BE2C (cell line): ENCODE measurements at regions not wholly inside any gene's neighbourhood (a gene's known extent, or its start where the extent isn't known, plus 50 kb on each side); places are given as distances from the start of the nearest gene placed in this dataset.

Experiments
- DNase-seq: peaks from one replicate; pipeline ENCODE4 v3.0.0-alpha.2; 2020
- H3K27me3 ChIP-seq: fragments of 250-450 bp; sonication (Bioruptor Pico); 2 replicates; pipeline ENCODE4 v1.5.1; 2020; ENCODE audit warnings: mild to moderate bottlenecking
- H3K36me3 ChIP-seq: fragments of 250-450 bp; sonication (Bioruptor Pico); 2 replicates; pipeline ENCODE4 v1.5.1; 2020; ENCODE audit warnings: mild to moderate bottlenecking
- H3K4me1 ChIP-seq: fragments of 250-450 bp; sonication (Bioruptor Pico); 2 replicates; pipeline ENCODE4 v1.5.1; 2020
- H3K4me3 ChIP-seq: 2 replicates; pipeline ENCODE4 v1.5.1; 2011; ENCODE audit warnings: low read depth, low read length
- H3K9me3 ChIP-seq: fragments of 250-450 bp; sonication (Bioruptor Pico); 2 replicates; pipeline ENCODE4 v1.5.1; 2020
- TF ChIP-seq, protein P1 (sequence below): IDR thresholded peaks from 2 replicates; pipeline ENCODE4 v1.5.1; 2012; ENCODE audit warnings: mild to moderate bottlenecking, low read depth, low read length

DNA sequence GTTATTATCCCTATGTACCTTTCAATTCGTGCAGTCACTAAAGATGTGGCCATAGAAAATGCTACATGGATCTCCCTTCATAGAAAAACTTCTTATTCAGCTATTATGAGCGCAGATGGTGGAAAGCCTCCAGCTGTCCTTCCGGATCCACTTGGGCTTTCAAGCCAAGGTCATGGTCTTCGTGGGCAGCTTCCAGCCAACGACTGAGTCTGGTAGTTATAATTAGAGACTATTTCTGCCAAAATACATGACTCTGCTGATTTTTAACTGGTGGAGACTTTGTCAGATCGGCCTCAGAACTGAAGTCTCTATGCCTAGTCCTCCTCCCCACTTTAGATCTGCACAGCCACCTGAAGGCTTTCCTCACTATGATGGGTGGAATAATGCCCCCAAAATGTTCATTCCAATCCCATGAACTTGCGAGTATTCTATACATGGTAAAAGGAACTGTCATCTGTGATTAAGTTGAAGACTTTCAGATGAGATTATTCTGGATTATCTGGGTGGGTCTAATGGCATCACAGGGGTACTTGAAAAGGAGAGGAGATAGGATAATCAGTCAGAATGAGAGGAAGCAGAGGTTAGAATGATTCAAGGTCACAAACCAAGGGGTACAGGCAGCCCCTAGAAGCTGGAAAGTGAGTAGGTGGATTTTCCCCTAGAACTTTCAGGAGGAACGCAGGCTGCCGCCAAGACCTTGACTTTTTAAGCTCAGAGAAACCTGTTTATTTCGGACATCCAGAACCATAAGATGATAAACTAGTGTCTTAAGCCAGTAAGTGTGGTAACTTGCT lies 171.1 kb upstream of the CXCL13 start:
- no peaks in the 10 kb centered on the region for H3K9me3 ChIP-seq
- H3K27me3 ChIP-seq = no peaks in the 10 kb centered on the region
- H3K4me3 ChIP-seq = no peak overlapping the region
- DNase-seq = no peak
- TF ChIP-seq, protein P1, sequence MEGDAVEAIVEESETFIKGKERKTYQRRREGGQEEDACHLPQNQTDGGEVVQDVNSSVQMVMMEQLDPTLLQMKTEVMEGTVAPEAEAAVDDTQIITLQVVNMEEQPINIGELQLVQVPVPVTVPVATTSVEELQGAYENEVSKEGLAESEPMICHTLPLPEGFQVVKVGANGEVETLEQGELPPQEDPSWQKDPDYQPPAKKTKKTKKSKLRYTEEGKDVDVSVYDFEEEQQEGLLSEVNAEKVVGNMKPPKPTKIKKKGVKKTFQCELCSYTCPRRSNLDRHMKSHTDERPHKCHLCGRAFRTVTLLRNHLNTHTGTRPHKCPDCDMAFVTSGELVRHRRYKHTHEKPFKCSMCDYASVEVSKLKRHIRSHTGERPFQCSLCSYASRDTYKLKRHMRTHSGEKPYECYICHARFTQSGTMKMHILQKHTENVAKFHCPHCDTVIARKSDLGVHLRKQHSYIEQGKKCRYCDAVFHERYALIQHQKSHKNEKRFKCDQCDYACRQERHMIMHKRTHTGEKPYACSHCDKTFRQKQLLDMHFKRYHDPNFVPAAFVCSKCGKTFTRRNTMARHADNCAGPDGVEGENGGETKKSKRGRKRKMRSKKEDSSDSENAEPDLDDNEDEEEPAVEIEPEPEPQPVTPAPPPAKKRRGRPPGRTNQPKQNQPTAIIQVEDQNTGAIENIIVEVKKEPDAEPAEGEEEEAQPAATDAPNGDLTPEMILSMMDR = no peak
- H3K4me1 ChIP-seq = no peaks in the 10 kb centered on the region
- no peaks in the 10 kb centered on the region for H3K36me3 ChIP-seq

DNA sequence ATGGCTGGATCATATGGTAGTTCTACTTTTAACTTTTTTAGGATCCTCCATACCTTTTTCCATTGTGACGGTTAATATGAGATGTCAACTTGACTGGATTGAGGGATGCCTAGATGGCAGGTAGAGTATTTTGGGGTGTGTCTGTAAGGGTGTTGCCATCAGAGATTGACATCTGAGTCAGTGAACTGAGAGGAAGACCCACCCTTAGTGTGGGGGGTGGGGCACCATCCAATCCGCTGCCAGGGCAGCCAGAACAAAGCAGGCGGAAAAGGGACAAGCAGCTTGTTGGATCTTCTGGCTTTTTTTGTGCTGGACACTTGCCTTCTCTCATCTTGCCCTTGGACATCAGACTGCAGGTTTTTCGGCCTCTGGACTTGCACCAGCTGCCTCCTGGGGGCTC lies 168.5 kb upstream of the CXCL13 start:
- Histone ChIP-seq H3K36me3 (no peaks in the 10 kb centered on the region), H3K4me3 (no peak overlapping the region), H3K27me3 (no peaks in the 10 kb centered on the region), H3K4me1 (no peaks in the 10 kb centered on the region), H3K9me3 (no peaks in the 10 kb centered on the region)
- no peak for DNase-seq
- TF ChIP-seq, protein P1 = no peak

DNA sequence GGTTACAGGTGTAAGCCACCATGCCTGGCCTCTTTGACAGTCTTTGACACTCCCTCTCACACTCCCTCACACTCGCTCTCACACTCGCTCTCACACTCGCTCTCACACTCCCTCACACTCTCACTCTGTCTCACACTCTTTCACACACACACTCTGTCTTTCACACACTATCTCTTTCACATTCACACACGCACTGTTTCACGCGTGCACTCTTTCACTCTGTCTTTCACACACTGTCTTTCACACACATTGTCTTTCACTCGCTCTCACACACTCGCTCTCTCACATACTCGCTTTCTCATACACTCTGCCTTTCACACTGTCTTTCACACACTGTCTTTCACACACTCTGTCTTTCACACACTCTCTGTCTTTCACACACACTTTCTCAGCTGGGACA lies 167.1 kb upstream of the CXCL13 start:
- TF ChIP-seq, protein P1 = no peak
- no peak overlapping the region for H3K4me3 ChIP-seq
- no peaks in the 10 kb centered on the region for H3K27me3 ChIP-seq

DNA sequence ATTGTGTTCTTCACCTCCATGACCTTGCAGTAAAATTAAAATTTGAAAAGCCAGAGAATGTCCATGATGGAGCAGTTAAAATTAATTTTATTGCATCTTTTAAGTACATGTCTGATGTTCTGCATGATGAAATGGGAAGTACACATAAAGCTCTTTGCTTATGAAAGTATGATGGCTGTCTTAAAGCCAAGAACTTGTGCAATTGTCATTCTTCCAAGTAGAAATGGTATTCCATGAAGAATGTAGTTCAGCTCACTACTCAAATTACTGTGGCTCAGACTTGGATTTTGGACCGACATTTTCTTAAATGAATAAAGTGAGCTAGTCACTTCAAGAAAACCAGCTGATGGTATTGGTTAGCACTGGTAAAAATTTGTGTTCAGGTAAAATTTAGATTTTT lies 161.7 kb upstream of the CXCL13 start:
- Histone ChIP-seq H3K36me3 (no peaks in the 10 kb centered on the region), H3K4me1 (no peaks in the 10 kb centered on the region), H3K4me3 (no peak overlapping the region), H3K27me3 (no peaks in the 10 kb centered on the region; the same call in 1 of the 2 replicates), H3K9me3 (no peaks in the 10 kb centered on the region)
- TF ChIP-seq, protein P1 = no peak
- DNase-seq = no peak

More for the DNA sequence above, 167.1 kb upstream of the CXCL13 start:
- H3K9me3 ChIP-seq = no peaks in the 10 kb centered on the region
- H3K36me3 ChIP-seq = no peaks in the 10 kb centered on the region
- no peaks in the 10 kb centered on the region for H3K4me1 ChIP-seq
- DNase-seq = no peak

DNA sequence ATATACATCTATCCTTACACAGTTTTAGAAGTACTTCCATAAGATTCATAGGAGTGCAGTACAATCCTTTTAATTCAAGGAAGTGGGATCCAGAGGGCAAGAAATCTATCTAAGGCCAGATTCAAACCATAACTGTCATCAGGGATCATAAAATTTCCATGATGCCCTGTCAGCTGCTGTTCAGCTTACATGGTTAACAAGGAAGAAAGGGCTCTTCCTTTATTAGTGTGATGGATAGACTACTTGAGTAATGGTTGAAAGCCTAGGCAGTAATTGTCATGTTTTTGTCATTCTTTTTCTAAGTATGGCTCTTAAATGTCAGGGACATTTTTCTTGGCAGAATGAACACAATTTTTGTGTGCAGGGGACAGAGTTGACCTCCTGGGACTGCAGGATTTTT lies 159.8 kb upstream of the CXCL13 start:
- no peaks in the 10 kb centered on the region for H3K9me3 ChIP-seq
- no peak overlapping the region for H3K4me3 ChIP-seq
- no peaks in the 10 kb centered on the region for H3K4me1 ChIP-seq
- H3K27me3 ChIP-seq = no peaks in the 10 kb centered on the region; the same call in 1 of the 2 replicates
- TF ChIP-seq, protein P1 = no peak
- DNase-seq = no peak
- H3K36me3 ChIP-seq = no peaks in the 10 kb centered on the region

DNA sequence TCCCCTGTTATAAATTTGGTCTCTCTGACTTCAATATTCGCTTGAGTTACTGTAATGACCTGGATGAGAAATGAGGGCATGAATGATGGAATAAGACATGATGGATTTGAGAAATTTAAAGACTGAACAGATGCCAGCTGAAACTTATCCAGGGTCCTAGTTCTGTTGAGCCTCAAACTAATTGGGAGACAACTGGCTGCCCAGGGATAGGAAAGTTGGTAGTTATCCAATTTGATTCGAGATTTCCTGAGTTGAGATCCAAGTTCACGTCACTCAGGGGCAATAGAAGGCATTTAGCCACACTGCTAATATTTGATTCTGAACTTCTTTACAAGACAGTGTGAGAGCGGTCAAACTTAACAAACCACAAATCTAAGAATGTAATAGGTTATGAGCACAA lies 159.0 kb upstream of the CXCL13 start:
- Histone ChIP-seq H3K4me3 (no peak overlapping the region), H3K9me3 (no peaks in the 10 kb centered on the region), H3K27me3 (no peaks in the 10 kb centered on the region; the same call in 1 of the 2 replicates), H3K4me1 (no peaks in the 10 kb centered on the region), H3K36me3 (no peaks in the 10 kb centered on the region)
- TF ChIP-seq, protein P1 = no peak
- DNase-seq = no peak
